ENCODE measurements at regions not wholly inside any gene's neighbourhood (a gene's known extent, or its start where the extent isn't known, plus 50 kb on each side); places are given as distances from the start of the nearest gene placed in this dataset.

- Histone ChIP-seq H3K27ac (ENCODE audit: low read depth in 2 of 2, low read length in 2 of 2) (no peak overlapping the region), H3K36me3 (ENCODE audit: control insufficient read depth in 2 of 3, insufficient read depth in 3 of 3, low read length in 3 of 3) (no peaks in the 10 kb centered on the region), H3K9ac (ENCODE audit: low read length in 3 of 3) (no peak overlapping the region), H3K4me1 (ENCODE audit: control insufficient read depth in 2 of 3, insufficient read depth in 2 of 3, low read depth in 1 of 3, low read length in 3 of 3) (no peaks in the 10 kb centered on the region), H3K9me3 (ENCODE audit: control insufficient read depth in 2 of 3, insufficient read depth in 1 of 3, low read length in 3 of 3) (no peaks in the 10 kb centered on the region), H3K27me3 (ENCODE audit: control insufficient read depth, insufficient read depth, low read length) (no peaks in the 10 kb centered on the region), H3K4me3 (ENCODE audit: low read length in 3 of 3) (no peak overlapping the region)
- intact Hi-C loops (cut with DNase I): no loop called here
- DNase-seq (peak in 1 of 5 donors; percentile 53), FAIRE-seq (no peak)
- TF ChIP-seq CTCF (IDR thresholded peaks at IDR 0.05; ENCODE audit: borderline replicate concordance, extremely low read depth, insufficient read depth): no peak
Observed at GRCh38 chr2:72003796-72004195, 143.9 kb downstream of the CYP26B1 start.

- DNase-seq (peak in 1 of 5 donors; percentile 22), FAIRE-seq (no peak)
- Histone ChIP-seq H3K27me3 (ENCODE audit: control insufficient read depth, insufficient read depth, low read length) (no peaks in the 10 kb centered on the region), H3K9ac (ENCODE audit: low read length in 3 of 3) (no peak overlapping the region), H3K9me3 (ENCODE audit: control insufficient read depth in 2 of 3, insufficient read depth in 1 of 3, low read length in 3 of 3) (no peaks in the 10 kb centered on the region), H3K4me1 (ENCODE audit: control insufficient read depth in 2 of 3, insufficient read depth in 2 of 3, low read depth in 1 of 3, low read length in 3 of 3) (no peaks in the 10 kb centered on the region), H3K4me3 (ENCODE audit: low read length in 3 of 3) (no peak overlapping the region), H3K27ac (ENCODE audit: low read depth in 2 of 2, low read length in 2 of 2) (no peak overlapping the region), H3K36me3 (ENCODE audit: control insufficient read depth in 2 of 3, insufficient read depth in 3 of 3, low read length in 3 of 3) (no peaks in the 10 kb centered on the region)
- intact Hi-C loops (cut with DNase I): no loop called here
- no peak for TF ChIP-seq CTCF (IDR thresholded peaks at IDR 0.05; ENCODE audit: borderline replicate concordance, extremely low read depth, insufficient read depth)
Observed at GRCh38 chr2:72003124-72003523, 144.5 kb downstream of the CYP26B1 start.

GRCh38 chr2:72001937-72002690, 145.5 kb downstream of the CYP26B1 start:
- Histone ChIP-seq H3K4me3 (ENCODE audit: low read length in 3 of 3) (no peak overlapping the region), H3K27me3 (ENCODE audit: control insufficient read depth, insufficient read depth, low read length) (no peaks in the 10 kb centered on the region), H3K9me3 (ENCODE audit: control insufficient read depth in 2 of 3, insufficient read depth in 1 of 3, low read length in 3 of 3) (no peaks in the 10 kb centered on the region), H3K9ac (ENCODE audit: low read length in 3 of 3) (no peak overlapping the region), H3K36me3 (ENCODE audit: control insufficient read depth in 2 of 3, insufficient read depth in 3 of 3, low read length in 3 of 3) (no peaks in the 10 kb centered on the region), H3K27ac (ENCODE audit: low read depth in 2 of 2, low read length in 2 of 2) (no peak overlapping the region), H3K4me1 (ENCODE audit: control insufficient read depth in 2 of 3, insufficient read depth in 2 of 3, low read depth in 1 of 3, low read length in 3 of 3) (no peaks in the 10 kb centered on the region)
- intact Hi-C loops (cut with DNase I): no loop called here
- FAIRE-seq: no peak
- no peak for TF ChIP-seq CTCF (IDR thresholded peaks at IDR 0.05; ENCODE audit: borderline replicate concordance, extremely low read depth, insufficient read depth)
- no peak for DNase-seq
